Fibroblast of skin of abdomen (primary cell): ENCODE measurements at regions not wholly inside any gene's neighbourhood (a gene's known extent, or its start where the extent isn't known, plus 50 kb on each side); places are given as distances from the start of the nearest gene placed in this dataset.
A peak's percentile ranks its signal among the peaks of the same experiment; 100 is the strongest.

ENCODE experiments used
- DNase-seq: peaks from one replicate; pipeline ENCODE4 v3.0.0-alpha.2; 2013

DNA sequence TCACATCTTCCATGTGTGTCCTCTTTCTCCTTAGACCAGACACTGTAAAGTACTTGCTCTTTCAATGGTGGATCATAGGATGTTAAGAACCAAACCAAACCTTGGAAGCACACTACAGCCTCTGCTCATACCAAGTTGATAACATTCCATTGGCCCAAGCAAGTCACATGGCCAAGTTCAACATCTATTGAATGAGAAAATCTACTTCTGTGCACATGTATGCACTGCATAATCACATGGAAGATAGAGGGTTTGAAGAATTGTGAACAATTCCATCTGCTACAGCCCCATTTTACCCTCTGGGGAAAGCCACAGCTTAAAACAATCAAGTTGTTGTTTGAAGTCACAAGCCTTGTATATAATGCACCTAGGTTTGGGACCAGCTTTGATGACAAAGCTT is 68.2 kb downstream of the MFAP3 start:
- no peak for DNase-seq

DNA sequence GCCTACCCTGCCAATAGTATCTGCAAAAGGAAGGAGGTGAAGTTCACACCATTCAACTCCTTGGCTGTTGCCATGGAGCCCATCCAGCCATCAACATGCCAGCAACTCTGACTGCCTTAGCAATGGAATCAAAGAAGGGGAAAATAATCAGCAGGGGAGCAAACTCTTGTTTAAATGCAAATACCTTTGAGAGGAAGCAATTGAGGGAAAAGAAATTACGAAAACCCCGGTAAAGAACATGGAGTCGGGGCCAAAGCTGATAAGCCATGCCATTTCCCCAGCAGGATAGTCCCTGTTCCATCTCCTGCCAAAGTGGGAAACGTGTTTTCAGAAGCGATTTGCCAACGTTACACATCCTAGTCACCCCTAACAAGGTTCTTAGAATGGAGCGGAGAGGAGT is 69.0 kb downstream of the MFAP3 start:
- DNase-seq, result no peak

DNA sequence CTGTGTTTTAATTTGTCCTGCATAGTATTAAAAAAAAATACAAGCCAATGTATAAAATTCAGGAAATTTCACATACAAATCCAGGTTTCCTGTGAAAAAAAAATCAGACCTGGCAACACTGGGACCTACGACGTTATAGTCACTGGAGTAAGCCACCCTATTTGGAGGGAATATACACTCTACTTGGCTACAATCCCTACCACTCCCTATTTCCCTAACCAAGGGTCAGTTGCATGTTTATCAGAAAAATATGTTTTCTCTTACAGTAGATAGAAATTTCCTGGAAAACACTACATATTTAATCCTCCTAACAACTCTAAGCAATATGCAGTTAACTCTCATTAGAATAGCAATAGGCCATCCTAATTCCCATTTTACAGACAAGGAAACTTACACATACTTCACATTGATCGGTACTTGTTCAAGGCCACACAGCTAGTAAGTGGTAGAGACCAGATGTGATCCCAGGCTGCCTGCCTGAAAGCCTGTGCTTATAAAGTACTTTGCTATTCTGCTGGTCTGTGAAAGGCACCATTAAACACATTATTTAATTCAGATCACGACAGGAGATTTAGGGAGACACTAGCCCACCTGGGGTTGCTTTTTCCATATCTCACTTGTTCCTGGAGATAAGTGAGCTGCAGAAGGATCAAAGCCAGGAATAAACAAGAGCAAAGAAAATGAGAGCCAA is 70.8 kb downstream of the MFAP3 start:
- no peak for DNase-seq

DNA sequence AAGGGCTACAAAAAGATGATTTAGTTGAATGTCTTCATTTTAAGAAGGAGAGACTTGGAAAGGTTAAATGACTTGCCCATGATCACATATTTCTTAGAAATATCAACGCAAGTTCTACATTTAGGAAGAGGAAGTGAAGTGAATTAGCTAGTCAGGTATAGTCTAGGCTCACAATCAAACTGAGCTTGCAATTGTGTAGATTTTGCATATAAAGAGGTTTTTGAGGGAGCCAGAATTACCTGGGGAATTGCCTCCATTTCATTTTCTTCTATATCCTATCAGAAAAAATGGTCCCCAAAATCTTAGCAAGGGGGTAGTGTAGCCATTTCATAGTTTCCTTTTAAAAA is 71.3 kb downstream of the MFAP3 start:
- DNase-seq, result no peak

DNA sequence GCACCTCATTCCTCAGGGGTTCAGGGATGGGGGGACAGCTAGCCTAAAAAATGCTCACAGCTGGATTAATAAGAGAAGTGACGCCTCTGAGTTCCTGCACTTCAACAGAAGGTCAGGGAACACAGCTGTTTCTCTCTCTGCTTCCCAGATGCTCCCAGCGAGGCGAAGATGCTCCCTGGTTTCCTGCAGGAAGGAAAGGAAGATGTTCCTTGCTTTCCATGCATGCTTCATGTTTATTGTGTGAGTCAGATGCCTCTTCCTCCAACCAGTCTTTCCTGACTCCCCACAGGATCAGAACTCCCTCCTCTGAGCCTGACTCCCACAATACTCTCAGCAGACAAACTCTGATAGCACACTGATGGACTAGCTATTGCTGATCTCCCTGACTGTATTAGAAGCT is 71.9 kb downstream of the MFAP3 start:
- peak; percentile 43 for DNase-seq

DNA sequence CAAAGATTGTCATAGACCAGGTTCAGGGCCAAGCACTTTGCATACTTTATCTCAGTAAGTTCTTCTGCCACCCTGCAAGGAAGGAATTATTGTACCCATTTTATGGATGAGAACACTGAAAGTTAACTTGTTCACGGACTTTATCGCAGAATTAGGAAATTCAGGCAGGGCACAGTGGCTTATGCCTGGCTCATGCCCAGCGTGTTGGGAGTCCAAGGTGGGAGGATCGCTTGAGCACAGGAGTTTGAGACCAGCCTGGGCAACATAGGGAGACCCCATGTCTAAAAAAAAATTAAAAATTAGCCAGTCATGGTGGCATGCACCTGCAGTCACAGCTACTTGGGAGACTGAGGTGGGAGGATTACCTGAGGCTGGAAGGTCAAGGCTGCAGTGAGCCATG is 72.4 kb downstream of the MFAP3 start:
- DNase-seq, result no peak

DNA sequence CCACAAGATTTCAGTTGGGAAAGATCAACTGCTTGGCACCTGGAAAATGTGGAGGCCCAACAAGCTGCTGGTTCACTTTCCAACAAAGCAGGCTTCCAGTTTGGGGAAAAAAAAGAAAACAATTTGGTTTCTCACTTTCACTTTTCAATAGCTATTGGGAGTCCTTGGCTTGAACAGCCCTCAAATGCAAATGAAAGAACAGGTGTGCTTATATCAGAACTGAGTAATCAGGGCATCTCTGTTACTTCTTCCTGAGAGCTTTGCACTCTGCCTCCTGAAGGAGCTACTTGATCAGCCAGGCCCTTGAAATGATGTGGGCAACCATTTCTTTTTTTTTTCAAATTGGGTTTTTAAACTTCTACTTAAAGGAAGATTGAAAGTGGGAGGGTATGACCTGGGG is 73.5 kb downstream of the MFAP3 start:
- DNase-seq, result no peak

DNA sequence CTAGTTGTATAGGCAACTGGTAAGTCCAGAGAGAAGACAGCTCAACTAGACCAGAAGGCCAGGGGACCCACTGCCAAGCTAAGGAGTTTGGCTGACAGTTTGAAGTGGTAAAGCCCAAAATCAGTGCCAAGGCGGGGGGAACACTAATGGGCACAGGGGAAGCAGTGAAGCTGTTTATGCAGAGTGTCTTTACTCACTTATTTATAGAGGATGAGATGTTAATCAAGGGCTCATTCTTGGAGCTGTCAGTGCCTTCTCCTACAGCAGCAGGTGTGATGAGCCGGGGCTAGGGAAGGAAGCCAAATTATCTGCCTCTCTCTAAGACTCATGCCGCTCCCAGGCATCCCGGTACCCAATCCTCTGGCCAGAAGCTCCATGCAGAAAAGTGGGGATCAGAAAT is 75.2 kb upstream of the GALNT10 start:
- DNase-seq, result no peak

DNA sequence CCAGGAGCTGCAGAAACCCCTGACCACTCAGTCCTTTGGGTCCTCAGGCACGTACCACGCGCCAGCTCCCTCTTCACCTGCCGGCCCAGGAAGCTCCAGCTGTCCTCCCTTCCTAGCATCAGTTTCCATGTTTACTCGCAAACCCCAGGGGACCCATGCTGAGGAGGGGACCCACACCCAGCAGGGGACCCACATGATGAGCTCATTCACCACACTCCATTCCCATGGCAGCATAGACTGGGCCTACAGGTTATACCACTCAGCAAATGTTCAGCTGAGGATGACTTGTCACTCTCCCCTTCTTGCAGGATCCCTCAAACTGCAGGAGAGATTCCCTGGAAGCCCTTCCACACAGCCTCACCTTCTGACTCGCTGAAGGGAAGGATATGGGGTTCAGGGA is 73.5 kb upstream of the GALNT10 start:
- DNase-seq, result no peak

DNA sequence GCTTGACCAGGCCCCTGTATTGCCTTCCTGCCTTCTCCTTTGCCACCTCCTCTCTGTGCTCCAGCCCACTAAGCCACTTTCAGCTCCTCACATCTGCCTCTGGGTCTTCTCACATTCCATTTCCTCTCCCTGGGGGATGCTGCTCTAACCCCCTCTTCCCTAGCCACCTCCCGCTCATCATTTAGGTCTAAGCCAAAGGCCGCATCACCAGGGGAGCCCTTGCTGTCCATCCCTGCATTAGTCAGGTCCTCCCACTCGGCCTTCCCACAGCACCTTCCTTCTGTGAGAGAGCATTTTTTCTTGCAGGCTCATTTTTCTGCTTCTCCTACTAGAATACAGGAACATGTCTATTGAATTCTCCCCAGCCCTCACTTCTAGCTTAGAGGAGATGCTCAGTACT is 72.6 kb upstream of the GALNT10 start:
- no peak for DNase-seq

DNA sequence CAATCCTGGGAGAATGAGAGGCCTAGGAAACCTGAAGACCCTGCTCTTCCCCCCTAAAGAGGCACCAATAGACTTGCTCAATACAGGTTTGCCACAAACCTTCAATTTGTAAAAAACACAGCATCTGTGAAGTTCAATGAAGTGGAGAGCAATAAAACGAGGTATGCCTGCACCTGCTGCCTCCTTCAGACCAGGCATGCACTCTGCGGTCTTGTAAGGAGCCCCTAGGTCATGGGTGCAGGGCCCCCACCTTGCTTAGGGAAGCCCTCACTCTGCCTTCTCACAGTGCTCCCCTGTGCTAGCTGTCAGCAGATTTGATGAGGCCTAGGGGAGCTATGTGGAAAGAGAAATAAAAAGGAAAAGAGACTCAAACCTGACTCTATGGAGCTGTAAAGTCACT is 72.1 kb upstream of the GALNT10 start:
- DNase-seq, result no peak

DNA sequence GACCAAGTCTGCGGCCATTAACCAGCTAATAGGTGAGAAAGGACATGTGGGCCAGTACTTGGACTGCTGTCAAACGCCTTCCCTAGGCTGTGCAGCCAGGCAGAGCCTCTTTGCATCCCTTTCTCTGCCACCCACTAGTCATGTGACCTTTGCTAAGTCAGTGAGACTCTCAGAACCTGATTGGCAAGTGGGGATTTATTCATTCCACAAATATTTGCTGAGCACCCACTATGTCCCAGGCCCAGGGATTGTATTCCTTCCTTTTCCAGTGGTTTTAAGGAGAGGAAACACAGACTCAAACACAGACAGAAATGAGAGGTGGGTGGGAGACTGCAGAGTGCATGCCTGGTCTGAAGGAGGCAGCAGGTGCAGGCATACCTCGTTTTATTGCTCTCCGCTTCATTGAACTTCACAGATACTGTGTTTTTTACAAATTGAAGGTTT is 71.6 kb upstream of the GALNT10 start:
- no peak for DNase-seq

DNA sequence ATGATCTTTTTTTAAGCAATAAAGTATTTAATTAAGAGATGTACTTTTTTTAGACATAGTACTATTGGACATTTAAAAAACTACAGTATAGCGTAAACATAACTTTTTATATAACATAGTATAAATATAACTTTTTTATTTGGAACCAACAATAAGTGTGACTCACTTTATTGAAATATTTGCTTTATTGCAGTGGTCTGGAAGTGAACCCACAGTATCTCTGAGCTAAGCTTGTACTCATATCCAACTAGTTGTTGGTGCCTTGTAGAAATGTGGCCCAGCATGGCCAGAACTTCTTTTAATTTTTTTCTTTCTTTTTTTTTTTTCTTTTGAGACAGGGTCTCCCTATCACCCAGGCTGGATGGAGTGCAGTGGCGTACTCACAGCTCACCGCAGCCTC is 61.5 kb upstream of the GALNT10 start:
- DNase-seq, result no peak

DNA sequence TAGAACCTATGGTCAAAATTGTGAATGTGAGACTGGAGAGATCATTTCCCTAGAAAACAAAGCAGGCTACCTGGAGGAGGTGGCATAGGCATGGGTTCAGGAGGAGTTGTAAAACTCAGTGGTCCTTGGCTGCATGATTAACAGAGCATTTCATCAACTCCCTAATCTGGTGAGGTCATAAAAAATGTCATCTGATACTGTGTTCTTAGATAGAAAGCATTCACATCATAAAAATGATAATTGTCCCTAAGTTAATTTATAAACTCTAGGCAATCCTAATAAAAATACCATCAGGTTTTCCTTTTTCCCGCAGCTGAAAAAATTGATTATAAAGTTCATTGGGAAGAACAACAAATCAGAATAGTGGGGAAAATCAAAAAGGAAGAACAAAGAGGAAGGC is 60.6 kb upstream of the GALNT10 start:
- DNase-seq, result no peak

DNA sequence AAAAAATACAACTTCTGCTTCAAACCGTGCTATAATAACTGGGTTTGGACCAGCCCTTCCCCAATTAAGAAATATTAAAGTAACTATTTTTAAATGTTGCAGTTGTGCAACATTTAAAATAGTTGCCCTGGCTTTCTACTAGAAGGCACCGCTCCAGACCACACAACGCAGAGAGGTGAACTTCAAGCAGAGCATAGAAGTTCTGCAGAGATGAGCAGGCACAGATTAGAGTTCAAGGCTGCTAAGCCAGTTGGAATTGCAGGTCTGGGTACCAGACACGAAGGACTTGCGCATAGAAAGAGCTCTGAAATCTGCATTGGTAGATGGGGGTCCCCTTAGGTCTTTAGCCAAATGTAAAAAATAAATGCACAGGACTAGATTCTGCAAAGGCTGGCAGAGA is 58.7 kb upstream of the GALNT10 start:
- no peak for DNase-seq

DNA sequence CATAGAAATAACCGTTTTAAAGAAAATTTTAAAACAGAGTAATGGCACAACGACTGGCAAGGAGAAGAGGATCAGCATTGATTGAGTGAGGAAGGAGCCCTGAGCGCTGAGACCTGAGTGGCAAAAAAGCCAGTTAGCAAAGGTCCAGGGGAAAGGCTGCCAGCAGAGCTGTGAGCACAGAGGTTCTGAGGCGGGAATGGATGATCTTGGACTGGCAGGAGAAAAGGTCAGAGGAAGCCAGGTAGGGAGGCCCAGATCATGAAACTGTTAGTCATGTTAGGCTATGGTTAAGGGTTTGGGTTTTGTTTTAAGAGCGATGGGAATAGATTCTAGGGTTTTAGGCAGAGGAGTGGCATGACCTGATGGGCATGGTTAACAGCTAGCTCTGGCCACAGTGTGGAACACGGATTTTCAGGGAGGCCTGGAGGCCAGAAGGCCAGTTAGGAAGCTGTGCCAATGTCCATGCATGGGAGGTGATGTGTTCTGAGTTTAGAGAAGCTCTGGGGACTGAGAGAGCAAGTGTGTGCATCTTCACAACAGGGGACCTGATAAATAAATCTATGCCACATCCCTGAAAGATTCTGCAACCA is 57.7 kb upstream of the GALNT10 start:
- no peak for DNase-seq

DNA sequence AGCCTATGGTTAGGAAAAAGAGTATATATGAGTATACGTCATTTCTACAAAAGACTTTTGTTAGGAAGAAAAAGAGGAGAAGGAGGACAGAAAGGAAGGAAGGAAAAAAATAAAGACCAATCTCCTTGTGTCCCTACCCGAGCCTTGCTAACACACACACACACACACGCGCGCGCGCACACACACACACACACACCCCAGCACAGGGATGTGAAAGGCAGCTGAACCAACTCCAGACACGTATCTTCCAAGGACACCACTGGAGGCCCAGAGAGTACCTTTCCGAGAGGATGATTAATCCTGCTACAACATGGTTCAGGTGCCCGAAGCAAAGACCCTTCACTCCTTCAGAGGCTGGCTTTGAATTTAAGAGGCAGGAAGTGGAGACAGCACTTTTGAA is 56.9 kb upstream of the GALNT10 start:
- DNase-seq, result no peak

DNA sequence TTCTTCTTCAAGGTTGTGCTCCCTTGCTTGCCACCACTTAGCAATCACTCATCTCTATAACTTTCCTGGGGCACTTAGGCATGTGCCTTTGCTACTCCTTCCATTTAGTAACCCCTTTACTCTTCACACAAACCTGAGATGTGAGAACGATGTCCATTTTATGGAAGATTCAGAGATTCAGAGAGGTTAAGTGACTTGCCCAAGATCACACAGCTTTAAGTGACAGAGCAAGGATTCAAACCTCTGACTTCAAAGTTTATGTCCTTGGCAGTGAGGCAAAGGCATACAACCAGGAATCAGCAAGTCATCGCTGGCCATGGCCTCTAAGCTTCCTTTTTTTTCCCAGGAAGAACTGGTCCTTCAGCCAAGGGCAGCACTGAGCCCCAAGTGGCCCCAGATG is 56.0 kb upstream of the GALNT10 start:
- DNase-seq, result no peak

DNA sequence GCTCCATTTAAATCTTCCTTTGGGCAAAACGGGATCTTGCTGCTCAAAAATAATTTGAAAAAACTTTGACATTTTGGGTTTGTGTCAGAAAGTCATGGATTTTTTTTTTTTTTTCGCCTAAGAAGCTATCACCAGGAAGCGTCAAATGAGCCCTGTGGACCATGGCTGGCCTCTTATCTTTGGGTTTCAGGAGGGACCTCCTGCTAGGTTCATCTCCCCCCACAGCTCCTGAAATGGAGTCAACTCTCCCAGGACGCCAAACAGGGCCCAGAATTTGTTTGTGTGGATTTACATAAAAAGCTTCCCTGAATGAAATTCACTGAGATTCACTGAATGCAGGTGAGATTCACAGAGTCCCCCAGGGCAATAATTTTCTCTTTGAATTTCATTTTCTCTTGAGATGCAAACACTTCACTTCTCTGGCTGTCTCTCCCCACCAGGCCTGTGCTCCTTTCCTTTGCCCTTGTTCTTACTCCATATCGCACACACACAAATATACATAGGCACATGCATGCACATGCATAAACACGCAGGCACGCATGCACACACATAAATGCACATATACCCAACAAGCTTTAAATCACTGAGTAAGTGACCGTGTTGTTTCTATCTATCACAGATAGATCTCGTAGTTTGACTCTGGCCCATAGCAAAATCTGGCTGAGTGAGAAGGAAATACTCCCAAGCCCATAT is 55.3 kb upstream of the GALNT10 start:
- DNase-seq, result no peak

DNA sequence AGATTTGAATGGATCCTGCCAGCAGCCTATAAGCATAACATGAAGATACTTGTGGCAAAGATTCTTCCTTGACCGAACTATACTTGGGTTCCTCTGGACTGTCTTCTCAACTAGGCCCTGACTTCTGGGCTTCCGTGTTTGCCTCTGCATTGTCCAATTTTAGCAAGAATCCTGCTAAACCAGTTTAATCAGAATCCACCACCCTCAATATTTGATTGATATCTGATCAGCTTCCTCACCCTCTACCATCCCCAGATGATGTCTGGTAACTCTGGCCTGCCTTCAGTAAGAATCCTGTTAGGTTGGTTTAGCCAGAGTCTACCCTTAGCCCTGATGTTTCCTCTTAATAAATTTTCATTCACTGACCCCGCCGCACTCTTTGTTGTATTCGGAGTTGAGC is 54.4 kb upstream of the GALNT10 start:
- DNase-seq, result no peak

DNA sequence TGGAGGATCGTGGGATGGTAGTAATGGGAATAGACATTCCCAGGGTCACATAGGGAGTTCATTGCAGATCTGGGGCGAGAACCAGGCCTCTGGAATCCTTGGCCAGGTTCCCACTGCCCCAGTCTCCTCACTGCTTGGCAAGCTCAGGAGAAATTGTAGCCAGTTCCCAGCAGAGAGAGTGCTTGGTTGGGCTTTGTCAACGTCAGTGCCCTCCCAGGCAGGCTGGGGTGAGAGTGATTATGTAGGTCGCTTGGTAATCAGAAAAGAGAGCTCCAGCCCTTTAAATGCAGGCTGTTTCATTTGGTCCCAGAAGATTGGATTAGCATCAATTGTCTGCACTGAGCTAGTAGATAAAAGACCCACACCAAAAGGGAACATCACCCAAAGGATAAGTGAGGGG is 51.8 kb upstream of the GALNT10 start:
- no peak for DNase-seq

DNA sequence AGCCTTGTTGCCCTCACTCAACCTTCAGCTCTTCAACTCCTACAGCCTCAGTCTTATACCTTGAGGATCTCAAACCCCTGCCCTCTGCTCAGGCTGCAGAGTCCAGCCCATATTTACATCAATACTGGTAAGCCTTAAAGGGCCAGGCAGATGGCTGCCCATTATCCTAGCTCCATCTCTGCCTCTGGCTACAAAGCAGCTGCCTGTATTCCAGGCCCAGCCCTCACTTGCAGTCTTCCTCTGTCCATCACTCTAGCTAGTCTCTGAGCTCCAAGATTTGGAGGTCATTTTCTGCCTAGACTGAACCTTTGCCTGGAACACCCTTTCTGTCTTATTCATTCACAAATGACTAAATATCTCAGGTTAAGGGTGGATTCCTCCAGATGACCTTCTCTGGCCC is 50.2 kb upstream of the GALNT10 start:
- no peak for DNase-seq
